Mesothelial cell of epicardium (in vitro differentiated cells): ENCODE measurements at regions not wholly inside any gene's neighbourhood (a gene's known extent, or its start where the extent isn't known, plus 50 kb on each side); places are given as distances from the start of the nearest gene placed in this dataset.

Source experiments
- DNase-seq, 2 experiments: peaks; one replicate each; pipeline ENCODE4 v3.0.0; 2021; ENCODE audit warnings: low spot score in 2 of 2; ENCODE audit not compliant: unreplicated experiment in 2 of 2
- H3K27ac Mint-ChIP-seq: 2 replicates; pipeline ENCODE4 v1.8.0; 2021; ENCODE audit warnings: mixed read lengths
- H3K27me3 Mint-ChIP-seq: 2 replicates; pipeline ENCODE4 v1.8.0; 2021; ENCODE audit warnings: low read depth, mixed read lengths
- H3K36me3 Mint-ChIP-seq: 2 replicates; pipeline ENCODE4 v1.8.0; 2021; ENCODE audit warnings: mixed read lengths
- H3K4me1 Mint-ChIP-seq: 2 replicates; pipeline ENCODE4 v1.8.0; 2021; ENCODE audit warnings: mixed read lengths
- H3K4me3 Mint-ChIP-seq: 2 replicates; pipeline ENCODE4 v1.8.0; 2021; ENCODE audit warnings: mild to moderate bottlenecking, moderate library complexity, mixed read lengths
- H3K9me3 Mint-ChIP-seq: 2 replicates; pipeline ENCODE4 v1.8.0; 2021; ENCODE audit warnings: mixed read lengths
- CTCF ChIP-seq: fragments of 200-600 bp; sonication (generic); IDR thresholded peaks from one replicate; pipeline ENCODE4 v1.5.0; 2021; ENCODE audit warnings: antibody characterized with exemption; ENCODE audit not compliant: unreplicated experiment

- DNase-seq: no peak
- Mint-ChIP-seq H3K36me3 (peaks cover 6% of the 10 kb centered on the region), H3K27ac (no peak overlapping the region), H3K4me3 (no peak overlapping the region), H3K4me1 (peaks cover 3% of the 10 kb centered on the region), H3K9me3 (peaks cover 8% of the 10 kb centered on the region), H3K27me3 (no peaks in the 10 kb centered on the region)
- no peak for TF ChIP-seq CTCF
Observed at GRCh38 chr6:4656106-4656505, 120.1 kb upstream of the CDYL start.

- H3K27me3 Mint-ChIP-seq: no peaks in the 10 kb centered on the region
- no peak for DNase-seq
- H3K36me3 Mint-ChIP-seq: peaks cover 6% of the 10 kb centered on the region
- no peak overlapping the region for H3K27ac Mint-ChIP-seq
- TF ChIP-seq CTCF: no peak
- H3K4me3 Mint-ChIP-seq: no peak overlapping the region
- H3K9me3 Mint-ChIP-seq: peaks cover 14% of the 10 kb centered on the region
- H3K4me1 Mint-ChIP-seq: peaks cover 3% of the 10 kb centered on the region
Observed at GRCh38 chr6:4655196-4656025, 120.8 kb upstream of the CDYL start.

GRCh38 chr6:4653141-4653540, 123.1 kb upstream of the CDYL start:
- Mint-ChIP-seq H3K27me3 (no peaks in the 10 kb centered on the region), H3K27ac (no peak overlapping the region), H3K9me3 (peaks cover 14% of the 10 kb centered on the region), H3K36me3 (peaks cover 6% of the 10 kb centered on the region), H3K4me3 (no peak overlapping the region), H3K4me1 (peaks cover 3% of the 10 kb centered on the region)
- DNase-seq: no peak
- no peak for TF ChIP-seq CTCF

- TF ChIP-seq CTCF: no peak
- Mint-ChIP-seq H3K27ac (no peak overlapping the region), H3K4me1 (peaks cover 13% of the 10 kb centered on the region), H3K27me3 (no peaks in the 10 kb centered on the region), H3K9me3 (peaks cover 14% of the 10 kb centered on the region), H3K36me3 (peaks cover 6% of the 10 kb centered on the region), H3K4me3 (no peak overlapping the region)
- no peak for DNase-seq
Observed at GRCh38 chr6:4651831-4652467, 124.3 kb upstream of the CDYL start.

- no peaks in the 10 kb centered on the region for H3K27me3 Mint-ChIP-seq
- H3K9me3 Mint-ChIP-seq: peaks cover 14% of the 10 kb centered on the region
Observed at GRCh38 chr6:4649728-4650127, 126.5 kb upstream of the CDYL start.

More at GRCh38 chr6:4649728-4650127, 126.5 kb upstream of the CDYL start:
- no peak for DNase-seq
- Mint-ChIP-seq H3K36me3 (peaks cover 6% of the 10 kb centered on the region), H3K4me1 (peaks cover 22% of the 10 kb centered on the region), H3K4me3 (no peak overlapping the region), H3K27ac (no peak overlapping the region)
- no peak for TF ChIP-seq CTCF
